Dermis blood vessel endothelial cell (primary cell): ENCODE measurements at regions not wholly inside any gene's neighbourhood (a gene's known extent, or its start where the extent isn't known, plus 50 kb on each side); places are given as distances from the start of the nearest gene placed in this dataset.
"Not testable (repeated sequence)": the region's sequence is repeated elsewhere in the genome, so short reads cannot be mapped to it uniquely, and the experiment has no call there.

ENCODE experiments used
- DNase-seq: peaks from one replicate; pipeline ENCODE4 v3.0.0; 2010

DNA sequence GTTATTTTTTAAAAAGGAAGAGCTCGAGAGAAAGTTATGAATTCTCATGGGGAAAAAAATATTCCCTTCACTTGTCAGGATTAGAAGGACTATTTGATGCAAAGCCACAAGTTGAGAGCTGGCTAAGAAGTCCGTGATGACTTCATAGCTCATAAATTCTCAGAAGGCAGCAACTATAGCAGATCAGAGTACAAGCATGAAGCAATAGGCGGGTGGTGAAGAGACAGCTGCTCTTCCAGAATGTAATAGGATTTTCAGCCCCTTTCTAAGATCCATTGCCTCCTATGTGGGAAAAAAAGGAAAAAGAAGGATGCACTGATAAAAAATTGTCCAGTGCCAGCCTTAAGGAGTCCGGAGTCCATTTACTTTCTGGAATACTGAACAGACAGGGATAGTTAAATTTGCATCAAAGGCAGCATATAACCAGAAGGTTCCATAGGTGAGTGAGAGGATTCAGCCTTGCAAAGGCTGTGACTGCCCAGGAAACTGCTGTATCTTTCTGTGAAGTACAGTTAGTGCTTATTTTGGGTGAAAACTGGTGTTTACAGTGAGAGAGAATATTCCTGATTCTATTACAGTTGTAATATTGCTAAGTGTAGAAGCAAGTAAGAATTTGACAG lies 929.5 kb upstream of the ALCAM start:
- DNase-seq, result no peak

DNA sequence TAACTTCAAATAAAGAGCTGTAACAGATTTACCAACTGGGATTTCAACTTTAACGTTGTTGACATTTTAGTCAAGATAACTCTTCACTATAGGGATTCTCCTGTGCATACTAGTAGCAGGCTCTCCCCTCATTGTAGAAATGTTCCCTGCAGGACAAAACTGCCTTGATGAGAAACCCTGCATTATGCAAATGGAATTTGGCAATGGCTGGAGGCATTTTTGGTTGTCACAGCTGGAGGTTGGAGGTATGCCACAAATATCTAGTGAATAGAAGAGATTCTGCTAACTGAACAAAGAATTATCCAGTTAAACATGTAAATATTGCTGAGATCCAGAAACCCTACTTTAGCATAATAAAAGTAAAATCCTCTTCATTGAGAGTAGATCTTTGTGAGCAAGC lies 928.8 kb upstream of the ALCAM start:
- no peak for DNase-seq

DNA sequence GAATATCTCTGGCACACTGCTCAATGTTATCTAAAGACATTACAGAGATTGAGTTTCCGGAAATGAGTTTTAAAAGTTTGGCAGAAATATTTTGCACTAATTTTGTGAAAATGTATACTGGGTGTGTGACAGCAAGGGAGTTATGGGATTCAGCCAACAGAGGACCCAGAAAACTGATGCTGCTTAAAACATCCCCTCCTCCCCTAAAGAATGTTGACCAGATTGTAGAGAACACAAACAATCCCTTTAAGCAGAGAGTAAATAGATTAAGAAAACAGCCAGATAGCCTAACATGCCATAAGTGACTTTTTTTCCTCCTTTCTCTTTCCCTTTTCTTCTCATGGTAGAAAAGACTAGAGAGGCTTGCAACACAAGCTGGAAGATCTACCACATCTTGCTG lies 928.0 kb upstream of the ALCAM start:
- no peak for DNase-seq

DNA sequence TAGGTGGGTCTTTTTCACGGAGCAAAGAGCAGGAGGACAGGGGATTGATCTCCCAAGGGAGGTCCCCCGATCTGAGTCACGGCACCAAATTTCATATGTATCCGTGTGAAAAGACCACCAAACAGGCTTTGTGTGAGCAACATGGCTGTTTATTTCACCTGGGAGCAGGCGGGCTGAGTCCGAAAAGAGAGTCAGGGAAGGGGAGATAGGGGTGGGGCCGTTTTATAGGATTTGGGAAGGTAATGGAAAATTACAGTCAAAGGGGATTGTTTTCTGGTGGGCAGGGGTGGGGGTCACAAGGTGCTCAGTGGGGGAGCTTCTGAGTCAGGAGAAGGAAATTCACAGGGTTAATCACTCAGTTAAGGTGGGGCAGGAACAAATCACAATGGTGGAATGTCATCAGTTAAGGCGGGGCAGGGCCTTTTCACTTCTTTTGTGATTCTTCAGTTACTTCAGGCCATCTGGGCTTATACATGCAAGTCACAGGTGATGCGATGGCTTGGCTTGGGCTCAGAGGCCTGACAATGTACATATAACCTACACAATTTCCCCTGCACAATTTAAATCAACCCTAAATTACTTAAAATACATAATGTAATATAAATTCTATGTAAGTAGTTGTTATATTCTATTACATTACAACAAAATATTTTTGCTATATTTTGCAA lies 921.3 kb upstream of the ALCAM start:
- not testable (repeated sequence) for DNase-seq

DNA sequence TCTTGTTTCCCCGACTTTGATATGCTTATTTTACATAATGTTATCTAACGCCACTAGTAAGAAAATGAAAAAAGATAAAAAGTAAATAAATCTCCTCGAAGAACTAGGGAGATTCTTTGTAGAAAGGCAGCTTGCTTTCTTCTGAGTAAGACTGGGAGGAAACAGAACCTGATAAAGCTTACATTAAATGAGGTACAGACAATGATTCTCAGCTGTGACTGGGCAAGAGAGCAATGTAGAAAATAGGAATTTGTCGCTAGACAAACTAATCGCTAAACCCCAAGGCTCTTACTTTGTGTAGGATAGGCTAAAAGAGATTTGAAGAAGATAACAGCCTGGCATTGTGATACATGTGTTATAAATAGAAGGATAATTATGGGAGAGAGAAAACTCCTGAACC lies 919.0 kb upstream of the ALCAM start:
- no peak for DNase-seq

DNA sequence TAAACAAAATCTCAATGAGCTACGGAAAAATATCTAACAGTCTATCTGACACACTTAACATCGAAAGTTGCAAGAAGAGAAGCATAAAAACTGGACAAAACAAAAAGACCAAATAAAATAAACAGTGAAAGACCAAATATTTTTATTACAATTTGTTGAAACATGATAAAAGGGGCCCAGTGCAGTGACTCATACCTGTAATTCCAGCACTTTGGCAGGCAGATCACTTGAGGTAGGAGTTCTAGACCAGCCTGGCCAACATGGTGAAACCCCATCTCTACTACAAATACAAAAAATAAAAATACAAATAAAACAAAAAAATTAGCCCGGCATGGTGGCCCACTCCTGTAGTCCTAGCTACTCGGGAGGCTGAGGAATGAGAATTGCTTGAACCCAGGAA lies 914.0 kb upstream of the ALCAM start:
- no peak for DNase-seq

DNA sequence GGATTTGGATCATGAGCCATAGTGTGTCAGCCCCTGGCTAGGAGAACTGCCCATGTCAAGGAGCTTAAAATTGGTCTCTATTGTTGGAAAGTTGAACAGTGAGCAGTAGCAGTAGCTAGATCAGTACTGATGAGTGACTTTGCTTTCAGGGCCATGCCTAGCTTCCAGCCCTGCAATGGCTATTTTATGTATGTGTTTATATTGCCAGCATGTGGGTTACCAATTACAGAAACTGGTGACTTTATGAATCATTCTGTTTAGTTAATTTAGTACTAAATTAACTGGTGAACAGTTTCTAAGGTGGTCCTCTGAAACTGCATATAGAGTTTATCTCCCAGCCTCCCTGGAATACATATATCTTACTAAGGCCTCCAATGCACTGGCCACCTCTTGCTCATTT lies 908.1 kb upstream of the ALCAM start:
- DNase-seq, result no peak

DNA sequence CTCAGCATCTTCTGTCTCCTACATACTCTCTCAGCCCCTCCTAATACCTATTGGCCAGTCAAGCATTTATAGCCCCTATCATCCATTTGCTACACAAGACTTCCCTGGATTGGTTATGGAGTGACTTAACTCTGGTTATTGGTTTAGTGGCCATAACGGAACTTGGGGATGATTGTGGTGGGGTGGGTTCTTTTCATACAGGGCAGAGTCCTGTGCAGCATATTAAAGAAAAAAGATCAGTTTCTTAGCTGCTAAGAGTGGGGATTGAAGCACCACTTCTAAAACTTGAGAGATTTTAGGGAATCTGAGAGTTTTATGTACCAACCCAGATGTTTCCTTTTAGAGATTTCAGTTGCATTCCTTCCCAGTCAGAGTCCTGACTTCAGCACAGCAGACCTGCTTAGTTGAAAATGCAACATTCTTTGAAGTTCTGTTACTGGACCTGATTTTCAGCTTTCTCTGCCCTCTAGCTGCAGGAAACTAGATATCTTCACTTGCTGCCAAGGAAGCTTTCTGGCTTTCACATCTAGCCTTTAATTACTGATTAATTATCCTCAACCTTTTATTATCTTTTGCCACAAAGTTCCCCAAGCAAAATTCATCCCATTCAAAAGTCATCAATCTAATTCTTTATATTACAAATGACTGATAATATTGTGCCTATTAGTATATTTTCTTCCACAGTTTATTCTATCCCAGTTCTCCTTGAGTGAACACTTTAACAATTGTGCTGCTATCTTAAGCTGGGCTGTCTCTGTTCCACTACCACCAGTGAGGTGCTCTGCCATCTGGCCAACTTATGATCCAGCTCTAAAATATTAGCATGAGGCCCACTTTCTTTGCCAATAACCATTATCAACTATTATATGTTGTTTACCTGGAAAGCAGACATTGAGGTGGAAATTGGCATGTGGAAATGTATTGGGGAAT lies 906.0 kb upstream of the ALCAM start:
- DNase-seq, result no peak

DNA sequence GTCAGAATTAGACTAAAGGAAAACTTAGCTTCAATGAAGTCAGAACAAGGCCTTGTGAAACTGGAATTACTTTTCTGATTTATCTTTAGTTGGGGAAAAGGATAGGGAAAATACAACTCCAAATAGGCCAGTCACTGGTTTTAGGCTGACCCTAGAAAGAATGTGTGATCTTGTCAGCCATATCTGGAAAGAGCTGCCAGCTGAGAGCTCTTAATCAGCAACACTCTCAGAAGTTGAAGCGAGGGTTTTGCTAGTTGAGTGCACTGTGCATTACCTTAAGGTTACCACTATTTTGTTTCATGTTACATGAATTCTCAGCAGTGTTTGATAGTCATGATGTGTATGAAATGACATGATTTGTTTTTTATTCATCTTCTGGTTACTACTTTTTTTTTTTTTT lies 905.3 kb upstream of the ALCAM start:
- no peak for DNase-seq

DNA sequence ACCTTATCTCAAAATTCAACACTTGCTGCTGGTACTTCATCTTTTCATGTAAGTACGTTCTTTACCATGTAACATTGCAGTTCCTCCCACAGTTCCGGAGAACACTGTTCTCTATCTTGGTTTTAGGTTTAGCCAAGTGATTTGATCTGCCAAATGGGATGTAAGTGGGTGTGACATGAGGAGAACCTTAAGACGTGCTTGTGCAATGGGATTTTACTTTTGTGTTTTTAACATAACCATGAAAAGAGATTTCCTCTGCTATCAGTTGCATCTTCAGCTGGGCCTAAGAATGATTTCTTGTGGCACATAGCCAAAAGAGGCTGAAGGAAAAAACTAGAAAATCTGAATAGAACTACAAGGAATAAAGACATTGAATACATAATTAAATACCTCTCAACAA lies 894.5 kb upstream of the ALCAM start:
- no peak for DNase-seq

DNA sequence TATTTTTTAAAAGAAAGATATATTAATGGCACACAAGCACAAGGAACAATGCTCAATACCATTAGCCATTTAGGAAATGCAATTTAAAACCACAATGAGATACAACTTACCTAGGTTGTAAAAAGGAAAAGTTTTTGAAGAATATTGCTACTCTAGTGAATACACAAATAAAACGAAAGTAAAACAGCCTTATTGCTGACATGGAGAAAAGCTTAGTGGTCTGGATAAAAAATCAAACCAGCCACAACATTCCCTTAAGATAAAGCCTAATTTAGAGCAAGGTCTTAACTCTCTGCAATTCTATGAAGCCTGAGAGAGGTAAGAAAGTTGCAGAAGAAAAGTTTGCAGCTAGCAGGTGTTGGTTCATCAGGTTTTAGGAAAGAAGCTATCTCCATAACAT lies 892.7 kb upstream of the ALCAM start:
- no peak for DNase-seq

DNA sequence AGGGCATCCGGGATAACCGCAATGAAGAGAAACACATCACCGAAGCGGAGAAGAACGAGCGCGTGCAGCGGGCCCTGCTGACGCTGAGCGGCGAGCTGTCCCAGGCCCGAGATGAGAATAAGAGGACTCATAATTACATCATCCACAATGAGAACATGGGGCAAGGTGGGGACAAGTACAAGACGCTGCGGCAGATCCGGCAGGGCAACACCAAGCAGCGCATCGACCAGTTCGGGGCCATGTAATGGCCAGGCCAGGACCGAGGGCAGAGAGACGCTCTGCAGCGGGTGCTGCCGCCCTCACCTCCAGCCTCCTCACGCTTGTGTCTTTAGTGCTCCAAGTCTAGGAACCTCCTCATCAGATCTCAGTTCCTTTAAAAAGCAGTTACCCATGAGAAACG lies 863.7 kb upstream of the ALCAM start:
- no peak for DNase-seq

DNA sequence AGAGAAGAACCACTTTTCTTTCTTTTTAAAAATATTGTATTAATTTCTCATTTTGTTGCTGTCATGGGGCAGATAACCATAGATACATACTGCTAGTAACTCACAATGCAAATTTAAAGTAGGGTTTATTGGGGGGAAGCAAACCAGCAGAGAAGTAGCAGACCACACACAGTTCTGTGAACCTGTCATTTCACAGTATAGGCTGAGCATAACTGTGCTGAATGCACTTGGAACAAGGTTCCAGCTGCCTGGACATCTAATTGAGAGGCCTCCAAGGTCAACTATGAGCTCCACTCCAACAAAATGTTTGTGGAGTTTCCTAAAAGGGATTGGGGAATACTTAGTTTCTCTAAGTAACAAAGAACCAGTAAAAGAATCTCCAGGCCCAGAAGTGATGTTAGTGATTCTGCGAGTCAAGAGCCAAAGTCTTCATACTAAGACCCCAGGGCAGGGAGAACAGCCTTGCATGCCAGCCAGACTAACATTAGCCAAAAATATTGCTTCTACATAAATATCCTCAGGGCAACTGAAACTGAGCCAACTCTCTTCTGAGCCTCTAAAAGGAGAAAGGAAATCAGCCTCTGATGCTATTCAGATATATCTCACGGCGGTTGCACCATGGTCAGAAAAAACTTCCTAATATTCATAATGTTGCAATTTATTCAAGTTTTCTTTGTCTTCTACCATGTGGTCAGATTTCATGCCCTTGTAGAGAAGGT lies 856.4 kb upstream of the ALCAM start:
- DNase-seq, result no peak

DNA sequence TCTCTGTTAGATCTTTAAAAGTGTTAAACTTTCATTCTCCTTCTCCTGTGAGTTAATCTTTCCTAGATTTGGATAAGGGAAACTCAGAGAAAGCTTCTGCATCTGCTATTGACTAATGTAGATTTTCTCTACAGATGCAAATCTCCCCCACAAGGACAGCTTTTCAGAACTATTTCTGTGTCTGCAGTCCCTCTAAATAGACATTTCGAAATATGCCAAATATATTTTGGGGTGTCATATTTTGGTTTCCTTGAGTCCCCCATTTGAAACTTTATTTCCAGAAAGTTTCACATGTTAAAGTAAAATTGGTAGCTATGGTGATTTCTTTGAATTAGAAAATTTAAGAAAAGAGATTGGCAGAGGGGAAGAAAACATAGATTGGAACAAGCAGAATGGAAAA lies 852.3 kb upstream of the ALCAM start:
- no peak for DNase-seq

DNA sequence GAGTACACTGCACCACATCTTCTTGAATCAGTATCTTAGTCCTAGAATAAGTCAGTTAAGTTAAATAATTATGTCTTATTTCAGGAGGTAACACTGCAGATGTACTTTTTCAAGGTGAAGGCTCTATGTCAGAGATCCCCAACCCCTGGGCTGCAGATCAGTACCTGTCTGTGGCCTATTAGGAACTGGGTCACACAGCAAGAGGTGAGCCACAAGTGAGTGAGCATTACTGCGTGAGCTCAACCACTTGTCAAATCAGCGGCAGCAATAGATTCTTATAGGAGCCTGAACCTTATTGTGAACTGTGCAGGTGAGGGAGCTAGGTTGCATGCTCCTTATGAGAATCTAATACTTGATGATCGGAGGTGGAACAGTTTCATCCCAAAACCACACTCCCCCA lies 851.9 kb upstream of the ALCAM start:
- DNase-seq, result no peak

DNA sequence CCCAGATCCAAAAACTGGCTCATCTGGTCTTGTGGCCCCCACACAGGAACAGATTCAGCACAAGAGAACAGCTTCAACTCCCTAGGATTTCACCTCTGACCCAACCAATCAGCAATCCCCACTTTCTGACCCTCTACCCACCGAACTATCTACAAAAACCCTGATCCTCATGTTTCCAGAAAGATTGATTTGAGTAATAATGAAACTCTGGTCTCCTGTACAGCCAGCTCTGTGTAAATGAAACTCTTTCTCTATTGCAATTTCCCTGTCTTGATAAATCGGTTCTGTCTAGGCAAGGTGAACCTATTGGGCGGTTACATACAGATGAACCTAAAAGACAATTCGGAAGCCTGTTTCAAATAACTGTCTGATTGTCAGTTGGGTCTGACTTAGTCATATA lies 847.6 kb upstream of the ALCAM start:
- DNase-seq, result no peak

DNA sequence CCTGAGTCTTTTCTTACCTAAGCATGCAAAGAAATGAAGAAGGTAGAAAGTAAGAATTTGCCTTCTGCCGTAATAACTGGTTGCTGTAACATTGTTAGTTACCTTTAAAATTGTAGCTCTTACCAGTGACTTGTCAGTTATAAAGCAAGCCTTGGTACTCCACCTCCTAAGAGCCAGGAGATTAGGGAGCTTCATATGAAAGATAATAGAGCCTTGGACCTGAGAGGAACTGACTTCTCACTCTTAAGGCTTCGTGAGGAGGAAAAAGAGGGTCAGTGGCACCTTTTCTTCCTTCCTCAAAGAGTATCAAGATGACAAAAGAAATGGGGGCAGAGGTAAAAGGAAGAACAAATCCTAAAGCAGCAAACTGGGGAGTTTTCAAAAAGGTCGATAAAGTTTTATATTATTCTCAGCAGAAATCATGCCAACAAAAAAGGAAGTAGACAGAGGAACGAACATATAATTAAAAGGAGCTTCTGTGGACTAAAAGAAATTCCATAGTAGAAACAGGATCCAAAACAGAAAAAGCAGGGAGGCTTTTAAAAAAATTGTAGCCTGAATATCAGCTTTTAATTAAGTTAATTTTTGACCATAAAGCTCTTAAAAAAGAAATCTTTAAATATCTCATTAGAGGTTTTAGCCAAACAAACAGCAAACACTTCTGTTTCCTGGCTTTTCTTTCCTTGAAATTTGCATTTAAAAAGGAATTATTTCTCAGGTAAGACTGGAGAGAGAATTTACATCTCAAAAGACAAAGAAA lies 847.1 kb upstream of the ALCAM start:
- no peak for DNase-seq

DNA sequence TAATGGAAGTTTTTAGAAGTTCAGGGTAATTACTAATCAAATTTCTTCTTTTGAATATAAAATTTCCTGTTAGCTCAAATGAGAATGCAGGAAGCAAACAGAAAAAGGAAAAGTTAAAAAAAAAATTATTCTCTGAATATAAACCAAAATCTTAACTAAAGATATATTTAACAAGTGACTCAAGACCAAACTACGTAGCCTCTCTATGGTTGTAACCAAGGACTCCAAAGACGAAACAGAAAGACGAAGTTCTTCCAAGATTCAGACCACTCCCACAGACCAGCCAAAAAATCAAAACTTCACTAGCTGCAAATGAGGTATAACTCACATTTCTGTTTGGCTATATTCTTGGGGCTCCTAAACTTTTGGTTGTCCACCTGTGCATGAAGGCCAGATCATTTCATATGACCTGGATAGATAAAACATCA lies 846.5 kb upstream of the ALCAM start:
- no peak for DNase-seq

DNA sequence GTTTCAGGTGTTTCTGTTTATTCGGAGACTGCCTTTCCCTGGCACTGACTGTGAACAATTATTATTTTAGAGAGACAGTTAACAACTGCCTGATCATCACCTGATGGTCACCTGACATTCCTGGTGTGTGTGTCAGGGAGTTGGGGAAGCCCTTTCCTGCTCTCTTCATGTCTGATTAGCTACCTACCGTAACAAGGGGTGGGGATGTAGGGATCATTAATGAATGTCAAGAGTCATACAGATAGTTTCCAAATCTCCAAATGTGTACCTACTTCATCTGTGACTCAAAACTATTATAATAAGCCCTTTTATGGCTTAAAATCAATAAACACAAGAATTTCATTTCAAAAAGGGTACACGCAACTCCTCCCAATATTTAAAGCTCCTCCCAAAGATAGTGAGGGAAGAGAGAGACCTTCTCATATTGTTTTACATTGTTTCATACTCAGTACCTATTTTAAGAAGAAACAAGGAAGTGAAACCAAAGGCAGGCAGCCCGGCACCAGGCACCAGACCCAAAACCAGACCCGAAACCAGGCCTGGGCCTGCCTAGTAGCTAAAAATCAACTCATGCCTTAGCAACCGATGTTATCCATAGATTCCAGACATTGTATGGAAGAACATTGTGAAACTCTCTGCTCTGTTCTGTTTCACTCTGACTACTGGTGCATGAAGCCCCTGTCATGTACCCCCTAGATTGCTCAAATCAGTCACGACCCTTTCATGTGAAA lies 844.9 kb upstream of the ALCAM start:
- no peak for DNase-seq

DNA sequence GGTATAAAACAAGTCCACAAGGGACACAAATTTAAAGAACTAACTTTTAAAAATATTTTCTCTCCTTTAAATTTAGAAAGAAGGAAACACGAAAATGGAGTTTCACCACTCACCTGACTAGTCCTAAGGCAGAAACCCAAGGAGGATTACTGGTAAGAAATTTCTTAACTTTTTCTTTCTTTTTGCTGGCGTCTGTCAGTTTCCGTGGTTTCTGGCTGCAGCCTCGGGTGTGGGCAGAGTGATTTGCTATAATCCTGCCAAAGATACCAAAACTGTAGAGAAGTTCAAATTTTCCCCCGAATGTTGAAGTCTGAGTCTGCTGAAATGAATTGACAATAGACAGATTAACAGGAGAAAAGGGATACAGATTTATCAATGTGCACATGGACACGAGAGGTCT lies 843.6 kb upstream of the ALCAM start:
- no peak for DNase-seq

DNA sequence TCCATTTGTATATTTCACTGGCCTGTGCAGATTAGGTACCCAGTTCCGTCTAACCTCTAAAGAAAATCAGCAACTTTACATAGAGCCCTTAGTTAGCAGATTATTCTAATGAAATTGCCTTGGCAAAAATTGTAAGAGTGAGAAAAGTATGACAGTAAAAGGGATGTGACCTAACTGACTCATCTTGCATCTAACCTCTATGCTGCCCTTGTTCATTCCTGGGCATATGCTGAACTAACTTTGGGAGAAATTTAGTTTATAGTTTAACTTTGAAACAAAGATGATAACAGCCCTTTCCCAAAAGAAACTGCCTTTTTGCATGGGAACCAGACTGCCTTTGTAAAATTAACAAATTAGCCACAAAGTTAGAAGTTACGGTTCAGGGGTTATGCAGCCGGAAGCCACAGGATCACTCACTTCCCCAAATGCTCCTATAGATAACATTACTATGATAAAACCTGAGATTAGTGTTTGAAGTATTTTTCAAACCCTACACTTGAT lies 839.8 kb upstream of the ALCAM start:
- no peak for DNase-seq

DNA sequence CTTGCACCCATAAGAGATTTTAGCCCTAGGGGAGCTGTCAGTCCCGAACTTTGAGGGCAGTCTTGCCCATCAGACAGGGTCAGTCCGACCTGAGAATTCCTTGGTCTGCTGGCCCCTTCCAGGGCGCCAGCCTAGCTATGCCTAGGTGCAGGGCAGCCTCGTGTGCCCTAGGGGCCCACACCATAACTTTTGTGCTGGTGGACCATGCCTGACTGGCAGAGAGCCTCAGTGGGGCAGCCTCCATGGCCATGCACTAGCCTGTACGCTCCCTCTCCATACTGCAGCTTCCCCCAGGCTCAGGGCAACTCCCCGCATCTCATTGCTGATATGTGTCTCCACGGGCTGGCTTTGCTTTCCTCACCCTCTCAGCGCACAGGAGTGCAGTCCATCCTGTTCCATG lies 835.8 kb upstream of the ALCAM start:
- no peak for DNase-seq
